ENCODE measurements at regions not wholly inside any gene's neighbourhood (a gene's known extent, or its start where the extent isn't known, plus 50 kb on each side); places are given as distances from the start of the nearest gene placed in this dataset.

GRCh38 chr1:5747426-5748285, 244.6 kb downstream of the NPHP4 start:
- Histone ChIP-seq H3K27me3 (ENCODE audit: insufficient read depth, low read length) (no peaks in the 10 kb centered on the region), H3K4me1 (ENCODE audit: insufficient read depth, low read length) (no peaks in the 10 kb centered on the region), H3K27ac (ENCODE audit: low read depth, low read length) (no peak overlapping the region), H2AFZ (ENCODE audit: low read length) (no peak overlapping the region), H3K79me2 (ENCODE audit: insufficient read depth, low read length) (no peaks in the 10 kb centered on the region), H3K9me3 (ENCODE audit: low read depth, low read length) (no peaks in the 10 kb centered on the region), H3K4me3 (ENCODE audit: insufficient read depth, low read length) (no peak overlapping the region), H3K36me3 (ENCODE audit: insufficient read depth, low read length) (no peaks in the 10 kb centered on the region), H3K4me2 (ENCODE audit: insufficient read depth, low read length) (no peak overlapping the region), H4K20me1 (ENCODE audit: insufficient read depth, low read length) (no peaks in the 10 kb centered on the region)
- no peak for TF ChIP-seq CTCF (IDR thresholded peaks at IDR 0.05; ENCODE audit: extremely low read depth, low read depth, low read length)
- DNase-seq (ENCODE audit: insufficient read length, low spot score, missing footprints), result no peak

GRCh38 chr1:5746611-5747425, 245.4 kb downstream of the NPHP4 start:
- TF ChIP-seq CTCF (IDR thresholded peaks at IDR 0.05; ENCODE audit: extremely low read depth, low read depth, low read length), result no peak
- H3K9me3 ChIP-seq (ENCODE audit: low read depth, low read length), result no peaks in the 10 kb centered on the region

GRCh38 chr1:5745800-5746610, 246.2 kb downstream of the NPHP4 start:
- no peaks in the 10 kb centered on the region for H3K79me2 ChIP-seq (ENCODE audit: insufficient read depth, low read length)
- H2AFZ ChIP-seq (ENCODE audit: low read length), result no peak overlapping the region
- no peak overlapping the region for H3K27ac ChIP-seq (ENCODE audit: low read depth, low read length)
- H4K20me1 ChIP-seq (ENCODE audit: insufficient read depth, low read length), result no peaks in the 10 kb centered on the region
- H3K36me3 ChIP-seq (ENCODE audit: insufficient read depth, low read length), result no peaks in the 10 kb centered on the region
- H3K27me3 ChIP-seq (ENCODE audit: insufficient read depth, low read length), result no peaks in the 10 kb centered on the region
- peak; percentile 76 for TF ChIP-seq CTCF (IDR thresholded peaks at IDR 0.05; ENCODE audit: extremely low read depth, low read depth, low read length)
- DNase-seq (ENCODE audit: insufficient read length, low spot score, missing footprints), result peak; percentile 97
- H3K9me3 ChIP-seq (ENCODE audit: low read depth, low read length), result no peaks in the 10 kb centered on the region
- H3K4me2 ChIP-seq (ENCODE audit: insufficient read depth, low read length), result no peak overlapping the region
- H3K4me3 ChIP-seq (ENCODE audit: insufficient read depth, low read length), result no peak overlapping the region
- H3K4me1 ChIP-seq (ENCODE audit: insufficient read depth, low read length), result no peaks in the 10 kb centered on the region

More at GRCh38 chr1:5746611-5747425, 245.4 kb downstream of the NPHP4 start:
- Histone ChIP-seq H3K36me3 (ENCODE audit: insufficient read depth, low read length) (no peaks in the 10 kb centered on the region), H2AFZ (ENCODE audit: low read length) (no peak overlapping the region), H3K4me2 (ENCODE audit: insufficient read depth, low read length) (no peak overlapping the region), H3K27ac (ENCODE audit: low read depth, low read length) (no peak overlapping the region), H3K4me1 (ENCODE audit: insufficient read depth, low read length) (no peaks in the 10 kb centered on the region), H3K27me3 (ENCODE audit: insufficient read depth, low read length) (no peaks in the 10 kb centered on the region), H3K79me2 (ENCODE audit: insufficient read depth, low read length) (no peaks in the 10 kb centered on the region), H4K20me1 (ENCODE audit: insufficient read depth, low read length) (no peaks in the 10 kb centered on the region), H3K4me3 (ENCODE audit: insufficient read depth, low read length) (no peak overlapping the region)
- DNase-seq (ENCODE audit: insufficient read length, low spot score, missing footprints), result peak; percentile 62
